IMR-90 (cell line): ENCODE measurements at regions not wholly inside any gene's neighbourhood (a gene's known extent, or its start where the extent isn't known, plus 50 kb on each side); places are given as distances from the start of the nearest gene placed in this dataset.

Source experiments
- ATAC-seq: fragments of 200-7000 bp; cut with Tn5 transposase; 2 replicates; pipeline ENCODE4 v1.9.1; 2020; ENCODE audit warnings: low read depth, mild to moderate bottlenecking, moderate library complexity
- BruUV-seq: library from RNA; stranded (reverse); fragments of 400-500 nt; replicated peaks from 2 replicates; lab custom pipeline; 2021; lab: Mats Ljungman, UMichigan
- CTCF ChIA-PET: fragments of 300-600 bp; formaldehyde crosslinking; extraction: SDS; loops from one replicate; lab custom pipeline; 2021; ENCODE audit warnings: antibody characterized with exemption; lab: Yijun Ruan, JAX
- POLR2A ChIA-PET: fragments of 300-600 bp; sonication (Branson Sonifier 250); formaldehyde crosslinking; loops from one replicate; lab custom pipeline; 2022; ENCODE audit warnings: antibody characterized with exemption; ENCODE audit not compliant: unreplicated experiment; lab: Charles Lee
- DNase-seq: peaks from one replicate; pipeline ENCODE4 v3.0.0; 2013
- H2AFZ ChIP-seq: replicated peaks from 2 replicates; pipeline ENCODE3; 2013; ENCODE audit warnings: low read length, mild to moderate bottlenecking; ENCODE audit not compliant: poor library complexity
- H2AK5ac ChIP-seq: 2 replicates; pipeline ENCODE4 v1.6.1; 2013; ENCODE audit warnings: low read depth, low read length, inconsistent platforms
- H2AK9ac ChIP-seq: replicated peaks from 2 replicates; pipeline ENCODE3; 2013; ENCODE audit warnings: mild to moderate bottlenecking, low read depth, low read length, moderate library complexity; ENCODE audit not compliant: poor library complexity
- H2BK120ac ChIP-seq: 2 replicates; pipeline ENCODE4 v1.6.1; 2013; ENCODE audit warnings: low read depth, low read length, inconsistent platforms
- H2BK15ac ChIP-seq: 3 replicates; pipeline ENCODE4 v1.6.1; 2013; ENCODE audit warnings: low read depth, low read length, inconsistent platforms
- H2BK20ac ChIP-seq: 2 replicates; pipeline ENCODE4 v1.6.1; 2013; ENCODE audit warnings: low read depth, mild to moderate bottlenecking, inconsistent platforms, low read length, moderate library complexity
- H2BK5ac ChIP-seq: 2 replicates; pipeline ENCODE4 v1.6.1; 2013; ENCODE audit warnings: mild to moderate bottlenecking, low read depth, low read length, inconsistent platforms; ENCODE audit not compliant: poor library complexity, severe bottlenecking
- H3K14ac ChIP-seq: replicated peaks from 2 replicates; pipeline ENCODE4 v1.6.1; 2013; ENCODE audit warnings: low read depth, low read length, inconsistent platforms
- H3K18ac ChIP-seq: 2 replicates; pipeline ENCODE4 v1.6.1; 2013; ENCODE audit warnings: low read depth, low read length, control low read depth
- H3K23ac ChIP-seq: 2 replicates; pipeline ENCODE4 v1.6.1; 2013; ENCODE audit warnings: low read depth, low read length, inconsistent platforms
- H3K27ac ChIP-seq: 2 replicates; pipeline ENCODE4 v1.5.1; 2013; ENCODE audit warnings: mild to moderate bottlenecking, control low read depth, low read length; ENCODE audit not compliant: insufficient read depth
- H3K27me3 ChIP-seq: 2 replicates; pipeline ENCODE4 v1.6.1; 2013; ENCODE audit warnings: low read length; ENCODE audit not compliant: control insufficient read depth, insufficient read depth
- H3K36me3 ChIP-seq: 2 replicates; pipeline ENCODE4 v1.6.1; 2013; ENCODE audit warnings: low read length, mixed read lengths; ENCODE audit not compliant: control insufficient read depth, insufficient read depth
- H3K4ac ChIP-seq: 2 replicates; pipeline ENCODE4 v1.6.1; 2013; ENCODE audit warnings: low read depth, low read length, inconsistent platforms
- H3K4me1 ChIP-seq: 2 replicates; pipeline ENCODE4 v1.6.1; 2013; ENCODE audit warnings: low read length, mixed read lengths; ENCODE audit not compliant: control insufficient read depth, insufficient read depth
- H3K4me2 ChIP-seq: 2 replicates; pipeline ENCODE4 v1.6.1; 2013; ENCODE audit warnings: low read depth, mild to moderate bottlenecking, control low read depth, low read length, moderate library complexity
- H3K4me3 ChIP-seq: 2 replicates; pipeline ENCODE4 v1.5.1; 2013; ENCODE audit warnings: low read depth, mild to moderate bottlenecking, control low read depth, low read length, moderate library complexity; ENCODE audit not compliant: insufficient read depth
- H3K56ac ChIP-seq: 2 replicates; pipeline ENCODE4 v1.6.1; 2013; ENCODE audit warnings: low read length, inconsistent platforms; ENCODE audit not compliant: insufficient read depth; ENCODE audit errors: extremely low read depth
- H3K79me1 ChIP-seq, 2 experiments: 2 replicates each; pipeline ENCODE4 v1.6.1; 2013; ENCODE audit warnings: low read length in 2 of 2, inconsistent platforms in 1 of 2, low read depth in 1 of 2
- H3K9ac ChIP-seq: 2 replicates; pipeline ENCODE4 v1.6.1; 2013; ENCODE audit warnings: low read depth, low read length, control low read depth
- H3K9me1 ChIP-seq: 2 replicates; pipeline ENCODE4 v1.6.1; 2013; ENCODE audit warnings: low read length, inconsistent platforms; ENCODE audit not compliant: insufficient read depth
- H3K9me3 ChIP-seq: 2 replicates; pipeline ENCODE4 v1.6.1; 2013; ENCODE audit warnings: low read length; ENCODE audit not compliant: control insufficient read depth, insufficient read depth
- H4K20me1 ChIP-seq: 2 replicates; pipeline ENCODE4 v1.6.1; 2013; ENCODE audit warnings: low read length, inconsistent platforms; ENCODE audit not compliant: insufficient read depth
- H4K5ac ChIP-seq: 2 replicates; pipeline ENCODE4 v1.6.1; 2013; ENCODE audit warnings: mild to moderate bottlenecking, low read depth, low read length, control low read depth
- H4K8ac ChIP-seq, 2 experiments: 2 replicates each; pipeline ENCODE4 v1.6.1; 2013; ENCODE audit warnings: low read depth in 2 of 2, low read length in 2 of 2, control low read depth in 1 of 2, inconsistent platforms in 1 of 2
- H4K91ac ChIP-seq: 2 replicates; pipeline ENCODE4 v1.6.1; 2013; ENCODE audit warnings: low read depth, low read length, inconsistent platforms; ENCODE audit not compliant: insufficient read depth
- CEBPB ChIP-seq: IDR thresholded peaks from 2 replicates; pipeline ENCODE4 v1.6.1; 2012; ENCODE audit warnings: low read depth, low read length, improper control_type of control experiment
- CHD1 ChIP-seq: IDR thresholded peaks from 2 replicates; pipeline ENCODE4 v1.6.1; 2012; ENCODE audit warnings: low read depth, low read length, improper control_type of control experiment
- ELK1 ChIP-seq: fragments of 150-350 bp; IDR thresholded peaks from 2 replicates; pipeline ENCODE4 v1.6.1; 2016; ENCODE audit warnings: low read depth, mild to moderate bottlenecking, low read length, moderate library complexity, borderline replicate concordance
- MAFK ChIP-seq: IDR thresholded peaks from 2 replicates; pipeline ENCODE4 v1.6.1; 2012; ENCODE audit warnings: low read depth, low read length, improper control_type of control experiment
- MXI1 ChIP-seq: IDR thresholded peaks from 2 replicates; pipeline ENCODE4 v1.6.1; 2012; ENCODE audit warnings: low read depth, mild to moderate bottlenecking, low read length, moderate library complexity, borderline replicate concordance
- NFE2L2 ChIP-seq: fragments of 150-350 bp; IDR thresholded peaks from 2 replicates; pipeline ENCODE4 v1.6.1; 2016; ENCODE audit warnings: low read depth, mild to moderate bottlenecking, low read length
- RAD21 ChIP-seq: IDR thresholded peaks from 2 replicates; pipeline ENCODE4 v1.6.1; 2012; ENCODE audit warnings: low read length, improper control_type of control experiment
- RCOR1 ChIP-seq: IDR thresholded peaks from 2 replicates; pipeline ENCODE4 v1.6.1; 2012; ENCODE audit warnings: mild to moderate bottlenecking, low read length, improper control_type of control experiment; ENCODE audit not compliant: insufficient replicate concordance
- RFX5 ChIP-seq: IDR thresholded peaks from 2 replicates; pipeline ENCODE4 v1.8.0; 2012; ENCODE audit warnings: low read depth, mild to moderate bottlenecking, low read length, moderate library complexity
- WGBS, 2 experiments: methylation state at CpG; one replicate each; pipeline versions ENCODE4 v1.1.5 to v1.1.7; 2013; ENCODE audit warnings: missing lambda C conversion rate in 2 of 2; ENCODE audit not compliant: insufficient read length in 1 of 2; ENCODE audit errors: extremely low coverage in 2 of 2; 5-methylcytosine and 5-hydroxymethylcytosine counted together
- dilution Hi-C: fragments of 300-500 bp; cut with HindIII; formaldehyde crosslinking; loops from one replicate; pipeline ENCODE4 v1.14.3; 2018; ENCODE audit warnings: low sequenced_read_pairs; ENCODE audit not compliant: unreplicated experiment
- in situ Hi-C: fragments of 300-500 bp; cut with MboI; formaldehyde crosslinking; loops from 3 replicates; pipeline ENCODE4 v1.14.3; 2019; ENCODE audit warnings: low sequenced_read_pairs, inconsistent platforms, mixed read lengths
- intact Hi-C: fragments of 100-400 bp; cut with micrococcal nuclease; formaldehyde crosslinking; loops from 2 replicates; pipeline ENCODE4 v1.10.0; 2022
- TF ChIP-seq, protein P1 (sequence below): fragments of 150-350 bp; IDR thresholded peaks from 2 replicates; pipeline ENCODE4 v1.6.1; 2017; ENCODE audit warnings: mild to moderate bottlenecking, antibody characterized with exemption, low read length, low read depth

GRCh38 chr4:24174602-24175001 is 284.8 kb upstream of the PPARGC1A start:
- no peak overlapping the region for H4K8ac ChIP-seq
- ChIA-PET POLR2A (no interaction called here), CTCF (no interaction called here)
- H4K5ac ChIP-seq, result no peak overlapping the region
- DNase-seq (peak; percentile 61), ATAC-seq (peak; percentile 60)
- H2BK120ac ChIP-seq, result no peak overlapping the region
- H2AK5ac ChIP-seq, result no peak overlapping the region
- no peak for TF ChIP-seq CEBPB
- TF ChIP-seq, protein P1, sequence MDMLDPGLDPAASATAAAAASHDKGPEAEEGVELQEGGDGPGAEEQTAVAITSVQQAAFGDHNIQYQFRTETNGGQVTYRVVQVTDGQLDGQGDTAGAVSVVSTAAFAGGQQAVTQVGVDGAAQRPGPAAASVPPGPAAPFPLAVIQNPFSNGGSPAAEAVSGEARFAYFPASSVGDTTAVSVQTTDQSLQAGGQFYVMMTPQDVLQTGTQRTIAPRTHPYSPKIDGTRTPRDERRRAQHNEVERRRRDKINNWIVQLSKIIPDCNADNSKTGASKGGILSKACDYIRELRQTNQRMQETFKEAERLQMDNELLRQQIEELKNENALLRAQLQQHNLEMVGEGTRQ, result no peak
- TF ChIP-seq NFE2L2, result no peak
- no peak for TF ChIP-seq ELK1
- TF ChIP-seq RCOR1, result no peak
- TF ChIP-seq MXI1, result no peak
- TF ChIP-seq CHD1, result no peak
- no peak for TF ChIP-seq MAFK
- no peak for TF ChIP-seq RAD21
- TF ChIP-seq RFX5, result no peak
- H4K20me1 ChIP-seq, result no peaks in the 10 kb centered on the region
- H3K4me3 ChIP-seq, result no peak overlapping the region
- whole genome bisulfite sequencing, 2 experiments, result 40% methylated on average over 1 of the region's 4 CpGs; no CpG with 5 or more reads in 1 of the 2 experiments
- H3K23ac ChIP-seq, result no peak overlapping the region
- H3K27ac ChIP-seq, result no peak overlapping the region
- dilution Hi-C loops, result no loop called here
- H2BK15ac ChIP-seq, result no peak overlapping the region
- H3K79me1 ChIP-seq, result no peaks in the 10 kb centered on the region
- no peaks in the 10 kb centered on the region for H3K9me3 ChIP-seq
- H3K9ac ChIP-seq, result no peak overlapping the region
- no TSS peak for BruUV-seq
- H2BK5ac ChIP-seq, result no peak overlapping the region
- no peaks in the 10 kb centered on the region for H3K36me3 ChIP-seq
- no peak overlapping the region for H2AFZ ChIP-seq
- no peak overlapping the region for H2BK20ac ChIP-seq
- H3K56ac ChIP-seq, result no peak overlapping the region
- no peaks in the 10 kb centered on the region for H3K9me1 ChIP-seq
- in situ Hi-C loops, result no loop called here
- H3K14ac ChIP-seq, result no peak overlapping the region
- H2AK9ac ChIP-seq, result peak overlapping the region; percentile 10
- no peak overlapping the region for H3K4me2 ChIP-seq
- no peak overlapping the region for H3K4ac ChIP-seq
- no peaks in the 10 kb centered on the region for H3K4me1 ChIP-seq
- intact Hi-C loops, result no loop called here
- H3K18ac ChIP-seq, result no peak overlapping the region; the same call in 1 of the 2 replicates
- H4K91ac ChIP-seq, result no peak overlapping the region
- H3K27me3 ChIP-seq, result no peaks in the 10 kb centered on the region
